AG04449 (cell line): ENCODE measurements at regions not wholly inside any gene's neighbourhood (a gene's known extent, or its start where the extent isn't known, plus 50 kb on each side); places are given as distances from the start of the nearest gene placed in this dataset.
"Not testable (repeated sequence)": the region's sequence is repeated elsewhere in the genome, so short reads cannot be mapped to it uniquely, and the experiment has no call there.

ENCODE experiments used
- CTCF ChIA-PET: fragments of 350-600 bp; formaldehyde crosslinking; extraction: SDS; loops from one replicate; lab custom pipeline; 2021; ENCODE audit warnings: antibody characterized with exemption; lab: Yijun Ruan, JAX
- POLR2A ChIA-PET: fragments of 400-600, 350-600 bp; formaldehyde crosslinking; extraction: SDS; loops from one replicate; lab custom pipeline; 2020; ENCODE audit warnings: antibody characterized with exemption, inconsistent platforms; lab: Yijun Ruan, JAX
- DNase-seq: peaks from one replicate; pipeline ENCODE4 v3.0.0-alpha.2; 2010; ENCODE audit warnings: low read depth, low spot score
- H3K4me3 ChIP-seq: 2 replicates; pipeline ENCODE4 v1.5.1; 2011; ENCODE audit warnings: low read depth, mild to moderate bottlenecking, control low read depth, low read length
- TF ChIP-seq, protein P1 (sequence below): IDR thresholded peaks from one replicate; pipeline ENCODE4 v1.5.1; 2011; ENCODE audit warnings: mild to moderate bottlenecking, moderate library complexity, low read length, control low read depth, inconsistent platforms; ENCODE audit not compliant: insufficient read depth; ENCODE audit errors: missing control alignments

- CTCF ChIA-PET: no interaction called here
- TF ChIP-seq, protein P1, sequence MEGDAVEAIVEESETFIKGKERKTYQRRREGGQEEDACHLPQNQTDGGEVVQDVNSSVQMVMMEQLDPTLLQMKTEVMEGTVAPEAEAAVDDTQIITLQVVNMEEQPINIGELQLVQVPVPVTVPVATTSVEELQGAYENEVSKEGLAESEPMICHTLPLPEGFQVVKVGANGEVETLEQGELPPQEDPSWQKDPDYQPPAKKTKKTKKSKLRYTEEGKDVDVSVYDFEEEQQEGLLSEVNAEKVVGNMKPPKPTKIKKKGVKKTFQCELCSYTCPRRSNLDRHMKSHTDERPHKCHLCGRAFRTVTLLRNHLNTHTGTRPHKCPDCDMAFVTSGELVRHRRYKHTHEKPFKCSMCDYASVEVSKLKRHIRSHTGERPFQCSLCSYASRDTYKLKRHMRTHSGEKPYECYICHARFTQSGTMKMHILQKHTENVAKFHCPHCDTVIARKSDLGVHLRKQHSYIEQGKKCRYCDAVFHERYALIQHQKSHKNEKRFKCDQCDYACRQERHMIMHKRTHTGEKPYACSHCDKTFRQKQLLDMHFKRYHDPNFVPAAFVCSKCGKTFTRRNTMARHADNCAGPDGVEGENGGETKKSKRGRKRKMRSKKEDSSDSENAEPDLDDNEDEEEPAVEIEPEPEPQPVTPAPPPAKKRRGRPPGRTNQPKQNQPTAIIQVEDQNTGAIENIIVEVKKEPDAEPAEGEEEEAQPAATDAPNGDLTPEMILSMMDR: no peak
- POLR2A ChIA-PET: no interaction called here
- no peak for DNase-seq
- H3K4me3 ChIP-seq: no peak overlapping the region
These were observed 154.0 kb downstream of the MAIP1 start for GRCh38 chr2:200109421-200109820.

DNA sequence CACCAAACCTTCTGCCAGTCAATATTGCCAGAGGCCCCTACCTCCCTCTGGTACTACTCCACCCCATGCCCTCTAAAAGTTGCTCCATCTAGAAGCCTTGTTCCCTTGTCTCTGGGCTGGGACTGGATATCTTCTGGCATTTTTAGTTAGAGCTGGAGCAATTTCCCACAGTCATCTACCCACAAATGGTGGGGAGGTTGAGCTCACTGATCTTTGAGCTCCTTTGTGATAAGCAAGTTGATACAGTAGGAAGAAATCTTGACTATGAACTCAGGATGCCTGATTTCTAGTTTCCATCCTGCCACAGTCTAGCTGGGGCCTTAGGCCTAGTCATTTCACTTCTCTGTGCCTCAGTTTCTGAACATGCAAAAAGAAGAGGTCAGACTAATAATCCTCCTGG is 155.0 kb downstream of the MAIP1 start:
- ChIA-PET CTCF (interaction anchor here (1.3 to 1.6 kb wide), 2 partner anchors 9 to 125 kb away, joined by 3 to 5 read pairs; no protein-coding TSS in a partner anchor), POLR2A (no interaction called here)
- TF ChIP-seq, protein P1: no peak

GRCh38 chr2:200113016-200113799 is 157.8 kb downstream of the MAIP1 start:
- POLR2A ChIA-PET, H3K4me3 ChIP-seq, CTCF ChIA-PET, DNase-seq: not testable (repeated sequence)

More for the DNA sequence above, 155.0 kb downstream of the MAIP1 start:
- H3K4me3 ChIP-seq: no peak overlapping the region
- DNase-seq: no peak

DNA sequence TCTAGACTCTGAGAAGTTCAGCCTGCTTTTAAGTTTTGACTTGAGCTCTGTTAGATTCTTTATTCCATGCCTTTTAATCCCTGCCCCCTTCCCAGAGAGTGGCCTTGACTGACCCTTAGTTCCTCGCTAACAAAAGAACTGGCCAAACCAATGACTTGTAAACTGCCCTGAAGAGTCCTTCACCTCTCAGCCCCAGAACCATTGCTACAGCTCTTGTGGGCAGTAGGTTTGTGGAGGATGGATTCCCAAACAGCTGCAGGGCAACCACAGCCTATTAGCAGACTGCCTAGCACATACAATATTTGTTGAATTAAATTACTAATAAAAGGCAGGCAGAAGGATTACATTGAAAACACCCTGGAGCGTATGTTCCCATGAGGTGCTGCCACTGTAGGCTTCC is 163.9 kb downstream of the MAIP1 start:
- ChIA-PET POLR2A (no interaction called here), CTCF (interaction anchor here (1.0 to 1.7 kb wide), 4 partner anchors 8 to 18 kb away, joined by 3 to 5 read pairs (median 4); no protein-coding TSS in a partner anchor)
- no peak overlapping the region for H3K4me3 ChIP-seq
- DNase-seq: no peak
- TF ChIP-seq, protein P1: no peak

GRCh38 chr2:200121931-200122330 is 166.5 kb downstream of the MAIP1 start:
- peak; percentile 17 for DNase-seq
- ChIA-PET CTCF (no interaction called here), POLR2A (no interaction called here)
- no peak overlapping the region for H3K4me3 ChIP-seq
- TF ChIP-seq, protein P1: no peak

GRCh38 chr2:200122683-200123082 is 167.3 kb downstream of the MAIP1 start:
- no peak overlapping the region for H3K4me3 ChIP-seq
- ChIA-PET POLR2A (no interaction called here), CTCF (no interaction called here)
- no peak for DNase-seq
- TF ChIP-seq, protein P1: no peak

- CTCF ChIA-PET, H3K4me3 ChIP-seq, DNase-seq: not testable (repeated sequence)
- POLR2A ChIA-PET: interaction anchor here (0.9 kb wide), 1 partner anchor 14 kb away, joined by 3 read pairs; no protein-coding TSS in a partner anchor
These were observed 169.4 kb downstream of the MAIP1 start for GRCh38 chr2:200124665-200125368.
